Osteoblast (primary cell): ENCODE measurements at regions not wholly inside any gene's neighbourhood (a gene's known extent, or its start where the extent isn't known, plus 50 kb on each side); places are given as distances from the start of the nearest gene placed in this dataset.

Experiments used
- DNase-seq: peaks from one replicate; pipeline ENCODE4 v3.0.0; 2011; ENCODE audit warnings: low spot score, mixed read lengths; ENCODE audit not compliant: insufficient read length; ENCODE audit errors: missing footprints
- H2AFZ ChIP-seq: 2 replicates; pipeline ENCODE4 v1.6.0; 2011; ENCODE audit warnings: mild to moderate bottlenecking, low read length
- H3K27ac ChIP-seq: 2 replicates; pipeline ENCODE4 v1.5.1; 2011; ENCODE audit warnings: mild to moderate bottlenecking, low read depth, low read length, moderate library complexity
- H3K27me3 ChIP-seq: 2 replicates; pipeline ENCODE4 v1.6.0; 2012; ENCODE audit warnings: mild to moderate bottlenecking, control low read depth, inconsistent platforms, low read length, moderate library complexity; ENCODE audit not compliant: insufficient read depth
- H3K36me3 ChIP-seq: 2 replicates; pipeline ENCODE4 v1.5.1; 2011; ENCODE audit warnings: mild to moderate bottlenecking, low read length, control low read depth, moderate library complexity; ENCODE audit not compliant: insufficient read depth
- H3K4me1 ChIP-seq: 2 replicates; pipeline ENCODE4 v1.5.1; 2011; ENCODE audit warnings: mild to moderate bottlenecking, low read length, control low read depth, moderate library complexity; ENCODE audit not compliant: insufficient read depth
- H3K4me2 ChIP-seq: 2 replicates; pipeline ENCODE4 v1.6.0; 2011; ENCODE audit warnings: mild to moderate bottlenecking, low read length; ENCODE audit not compliant: insufficient read depth
- H3K4me3 ChIP-seq: fragments of 200-600 bp; sonication (generic); 3 replicates; pipeline ENCODE4 v1.5.1; 2012; ENCODE audit warnings: mild to moderate bottlenecking, low read length, inconsistent platforms; ENCODE audit not compliant: insufficient read depth
- H3K79me2 ChIP-seq: 2 replicates; pipeline ENCODE4 v1.6.0; 2012; ENCODE audit warnings: mild to moderate bottlenecking, low read length, control low read depth, inconsistent platforms; ENCODE audit not compliant: insufficient read depth
- H3K9me3 ChIP-seq: 2 replicates; pipeline ENCODE4 v1.5.1; 2011; ENCODE audit warnings: low read depth, low read length, control low read depth
- H4K20me1 ChIP-seq: 2 replicates; pipeline ENCODE4 v1.6.0; 2012; ENCODE audit warnings: mild to moderate bottlenecking, low read length, control low read depth; ENCODE audit not compliant: insufficient read depth
- TF ChIP-seq, protein P1 (sequence below): IDR thresholded peaks from 2 replicates; pipeline ENCODE4 v1.5.1; 2011; ENCODE audit warnings: mild to moderate bottlenecking, low read depth, low read length, moderate library complexity; ENCODE audit errors: extremely low read depth

- no peaks in the 10 kb centered on the region for H3K9me3 ChIP-seq
Observed at GRCh38 chr2:16035747-16036745, 95.7 kb downstream of the MYCN start.

DNA sequence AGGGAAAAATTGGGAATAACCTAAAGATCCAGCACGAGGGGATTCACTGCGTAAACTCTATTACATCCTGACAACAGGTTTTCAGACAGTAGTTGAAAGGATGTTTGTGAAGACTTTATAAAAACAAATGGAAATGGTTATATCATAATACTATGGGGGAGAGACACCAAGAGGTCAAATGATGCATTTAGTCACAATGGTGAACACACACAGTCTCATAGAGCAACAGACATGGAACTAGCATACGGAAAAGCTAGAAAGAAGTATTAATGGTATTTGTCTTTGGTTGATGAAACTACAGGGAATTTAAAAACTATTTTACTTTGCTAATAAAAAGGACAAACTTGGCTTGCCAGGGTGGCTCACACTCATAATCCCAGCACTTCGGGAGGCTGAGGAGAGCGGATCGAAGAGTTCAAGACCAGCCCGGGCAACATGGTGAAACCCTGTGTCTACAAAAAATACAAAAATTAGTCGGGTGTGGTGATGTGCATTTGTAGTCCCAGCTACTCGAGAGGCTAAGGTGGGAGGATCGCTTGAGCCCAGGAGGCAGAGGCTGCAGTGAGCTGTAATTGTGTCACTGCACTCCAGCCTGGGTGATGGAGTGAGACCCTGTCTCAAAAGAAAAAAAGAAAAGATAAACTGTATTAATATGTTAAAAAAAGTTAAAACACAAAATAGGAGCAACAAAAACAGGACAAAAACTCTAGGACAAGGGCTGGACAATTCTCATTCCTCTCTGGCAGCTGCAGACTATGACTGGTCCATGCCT is 94.8 kb downstream of the MYCN start:
- Histone ChIP-seq H2AFZ (no peak overlapping the region), H3K36me3 (no peaks in the 10 kb centered on the region), H3K27me3 (no peaks in the 10 kb centered on the region), H3K9me3 (no peaks in the 10 kb centered on the region), H3K4me3 (no peak overlapping the region), H4K20me1 (no peaks in the 10 kb centered on the region), H3K27ac (no peak overlapping the region), H3K4me1 (no peaks in the 10 kb centered on the region), H3K4me2 (no peak overlapping the region), H3K79me2 (no peaks in the 10 kb centered on the region)
- no peak for DNase-seq
- TF ChIP-seq, protein P1, sequence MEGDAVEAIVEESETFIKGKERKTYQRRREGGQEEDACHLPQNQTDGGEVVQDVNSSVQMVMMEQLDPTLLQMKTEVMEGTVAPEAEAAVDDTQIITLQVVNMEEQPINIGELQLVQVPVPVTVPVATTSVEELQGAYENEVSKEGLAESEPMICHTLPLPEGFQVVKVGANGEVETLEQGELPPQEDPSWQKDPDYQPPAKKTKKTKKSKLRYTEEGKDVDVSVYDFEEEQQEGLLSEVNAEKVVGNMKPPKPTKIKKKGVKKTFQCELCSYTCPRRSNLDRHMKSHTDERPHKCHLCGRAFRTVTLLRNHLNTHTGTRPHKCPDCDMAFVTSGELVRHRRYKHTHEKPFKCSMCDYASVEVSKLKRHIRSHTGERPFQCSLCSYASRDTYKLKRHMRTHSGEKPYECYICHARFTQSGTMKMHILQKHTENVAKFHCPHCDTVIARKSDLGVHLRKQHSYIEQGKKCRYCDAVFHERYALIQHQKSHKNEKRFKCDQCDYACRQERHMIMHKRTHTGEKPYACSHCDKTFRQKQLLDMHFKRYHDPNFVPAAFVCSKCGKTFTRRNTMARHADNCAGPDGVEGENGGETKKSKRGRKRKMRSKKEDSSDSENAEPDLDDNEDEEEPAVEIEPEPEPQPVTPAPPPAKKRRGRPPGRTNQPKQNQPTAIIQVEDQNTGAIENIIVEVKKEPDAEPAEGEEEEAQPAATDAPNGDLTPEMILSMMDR, result no peak

More at GRCh38 chr2:16035747-16036745, 95.7 kb downstream of the MYCN start:
- H3K4me2 ChIP-seq, result no peak overlapping the region
- no peaks in the 10 kb centered on the region for H3K79me2 ChIP-seq
- no peaks in the 10 kb centered on the region for H3K36me3 ChIP-seq
- no peak for DNase-seq
- no peak overlapping the region for H2AFZ ChIP-seq
- no peaks in the 10 kb centered on the region for H4K20me1 ChIP-seq
- no peaks in the 10 kb centered on the region for H3K27me3 ChIP-seq
- H3K27ac ChIP-seq, result no peak overlapping the region
- H3K4me1 ChIP-seq, result no peaks in the 10 kb centered on the region
- TF ChIP-seq, protein P1, result no peak
- no peak overlapping the region for H3K4me3 ChIP-seq

GRCh38 chr2:16034151-16034974 is 94.0 kb downstream of the MYCN start:
- Histone ChIP-seq H3K36me3 (no peaks in the 10 kb centered on the region), H3K4me3 (no peak overlapping the region), H2AFZ (no peak overlapping the region), H3K27me3 (no peaks in the 10 kb centered on the region), H3K27ac (no peak overlapping the region), H3K4me2 (no peak overlapping the region), H4K20me1 (no peaks in the 10 kb centered on the region), H3K4me1 (no peaks in the 10 kb centered on the region), H3K9me3 (no peaks in the 10 kb centered on the region), H3K79me2 (no peaks in the 10 kb centered on the region)
- no peak for DNase-seq
- TF ChIP-seq, protein P1, result no peak
